ENCODE measurements at regions not wholly inside any gene's neighbourhood (a gene's known extent, or its start where the extent isn't known, plus 50 kb on each side); places are given as distances from the start of the nearest gene placed in this dataset.

- no peak overlapping the region for H3K27ac ChIP-seq (replicated peaks)
- DNase-seq (ENCODE audit: low read depth in 1 of 2, low spot score in 1 of 2): peak; percentile 20 to 56
- no peak for TF ChIP-seq POLR2AphosphoS5 (IDR thresholded peaks at IDR 0.05; ENCODE audit: low read depth)
- TF ChIP-seq CTCF (IDR thresholded peaks at IDR 0.05; ENCODE audit: insufficient read depth, low read length): peak; percentile 87
- no peaks in the 10 kb centered on the region for H3K27me3 ChIP-seq (ENCODE audit: insufficient read depth, poor library complexity, severe bottlenecking)
- no peak overlapping the region for H3K4me3 ChIP-seq (replicated peaks; ENCODE audit: insufficient read depth, low read length)
Observed at GRCh38 chr6:97394160-97394748, 111.2 kb upstream of the MMS22L start.

- Histone ChIP-seq H3K27ac (replicated peaks) (no peak overlapping the region), H3K27me3 (ENCODE audit: insufficient read depth, poor library complexity, severe bottlenecking) (no peaks in the 10 kb centered on the region), H3K4me3 (replicated peaks; ENCODE audit: insufficient read depth, low read length) (no peak overlapping the region)
- TF ChIP-seq REST (IDR thresholded peaks at IDR 0.05; ENCODE audit: insufficient replicate concordance, low read depth): no peak
- TF ChIP-seq SPI1 (IDR thresholded peaks at IDR 0.05; ENCODE audit: borderline replicate concordance, low read depth): no peak
- no peak for TF ChIP-seq CTCF (IDR thresholded peaks at IDR 0.05; ENCODE audit: insufficient read depth, low read length)
- TF ChIP-seq POLR2AphosphoS5 (IDR thresholded peaks at IDR 0.05; ENCODE audit: low read depth): no peak
- no peak for TF ChIP-seq GABPA (IDR thresholded peaks at IDR 0.05; ENCODE audit: low read depth)
- no peak for DNase-seq (ENCODE audit: low read depth in 1 of 2, low spot score in 1 of 2)
Observed at GRCh38 chr6:97396880-97397279, 113.9 kb upstream of the MMS22L start.

- Histone ChIP-seq H3K4me3 (replicated peaks; ENCODE audit: insufficient read depth, low read length) (no peak overlapping the region), H3K27me3 (ENCODE audit: insufficient read depth, poor library complexity, severe bottlenecking) (no peaks in the 10 kb centered on the region), H3K27ac (replicated peaks) (no peak overlapping the region)
- peak in 1 of 2 experiments; percentile 18 for DNase-seq (ENCODE audit: low read depth in 1 of 2, low spot score in 1 of 2)
- TF ChIP-seq POLR2AphosphoS5 (IDR thresholded peaks at IDR 0.05; ENCODE audit: low read depth): no peak
- no peak for TF ChIP-seq REST (IDR thresholded peaks at IDR 0.05; ENCODE audit: insufficient replicate concordance, low read depth)
- no peak for TF ChIP-seq GABPA (IDR thresholded peaks at IDR 0.05; ENCODE audit: low read depth)
- TF ChIP-seq CTCF (IDR thresholded peaks at IDR 0.05; ENCODE audit: insufficient read depth, low read length): no peak
- peak; percentile 77 for TF ChIP-seq SPI1 (IDR thresholded peaks at IDR 0.05; ENCODE audit: borderline replicate concordance, low read depth)
Observed at GRCh38 chr6:97399208-97399607, 116.2 kb upstream of the MMS22L start.

- TF ChIP-seq REST (IDR thresholded peaks at IDR 0.05; ENCODE audit: insufficient replicate concordance, low read depth) (no peak), SPI1 (IDR thresholded peaks at IDR 0.05; ENCODE audit: borderline replicate concordance, low read depth) (no peak), CTCF (IDR thresholded peaks at IDR 0.05; ENCODE audit: insufficient read depth, low read length) (no peak), POLR2AphosphoS5 (IDR thresholded peaks at IDR 0.05; ENCODE audit: low read depth) (no peak), GABPA (IDR thresholded peaks at IDR 0.05; ENCODE audit: low read depth) (no peak)
- no peak for DNase-seq (ENCODE audit: low read depth in 1 of 2, low spot score in 1 of 2)
- Histone ChIP-seq H3K27me3 (ENCODE audit: insufficient read depth, poor library complexity, severe bottlenecking) (no peaks in the 10 kb centered on the region), H3K4me3 (replicated peaks; ENCODE audit: insufficient read depth, low read length) (no peak overlapping the region), H3K27ac (replicated peaks) (no peak overlapping the region)
Observed at GRCh38 chr6:97401533-97401932, 118.5 kb upstream of the MMS22L start.

Data from HL-60 (cell line).